Esophagus squamous epithelium (tissue), 5 donors: ENCODE measurements at regions not wholly inside any gene's neighbourhood (a gene's known extent, or its start where the extent isn't known, plus 50 kb on each side); places are given as distances from the start of the nearest gene placed in this dataset.

Experiments
- DNase-seq: peaks from one replicate; lab custom pipeline; 2025; lab: John Stamatoyannopoulos, UW
- H3K27ac ChIP-seq, 4 donors: fragments of 200-600 bp; sonication (generic); one replicate each; pipeline ENCODE4 v1.5.1; 2016 to 2019; ENCODE audit warnings: mild to moderate bottlenecking in 1 of 4
- H3K27me3 ChIP-seq, 4 donors: fragments of 200-600 bp; sonication (generic); 1 replicate in 3 of 4; 2 replicates in 1 of 4; pipeline versions ENCODE4 v1.5.1 to v1.6.0; 2017 to 2021; ENCODE audit warnings: antibody characterized with exemption in 1 of 4
- H3K36me3 ChIP-seq, 3 donors: fragments of 200-600 bp; sonication (generic); one replicate each; pipeline ENCODE4 v1.5.1; 2016 to 2019
- H3K4me1 ChIP-seq, 3 donors: fragments of 200-600 bp; sonication (generic); one replicate each; pipeline ENCODE4 v1.5.1; 2017 to 2019
- H3K4me3 ChIP-seq, 4 donors: fragments of 200-600 bp; sonication (generic); 1 replicate in 3 of 4; 2 replicates in 1 of 4; pipeline ENCODE4 v1.5.1; 2016 to 2019; ENCODE audit warnings: mild to moderate bottlenecking in 2 of 4, moderate library complexity in 1 of 4
- H3K9me3 ChIP-seq, 3 donors: fragments of 200-600 bp; sonication (generic); one replicate each; pipeline ENCODE4 v1.5.1; 2016 to 2019
- POLR2A ChIP-seq, 4 donors: fragments of 450-650 bp; IDR thresholded peaks; one replicate each; pipeline ENCODE4 v1.6.1; 2017; ENCODE audit warnings: antibody characterized with exemption in 4 of 4, mild to moderate bottlenecking in 4 of 4, moderate library complexity in 3 of 4
- WGBS, 2 donors: methylation state at CpG; one replicate each; pipeline ENCODE4 v1.1.5; 2018; 5-methylcytosine and 5-hydroxymethylcytosine counted together
- intact Hi-C: fragments of 100-400 bp; cut with DNase I; formaldehyde crosslinking; loops from one replicate; pipeline ENCODE4 v1.15.0; 2022
- TF ChIP-seq, protein P1 (sequence below), 6 experiments: fragments of 450-650 bp in 4 of 6; fragments of 200-600 bp in 2 of 6; sonication (generic) in 2 of 6; IDR thresholded peaks; one replicate each; pipeline ENCODE4 v1.5.1; 2016 to 2019; ENCODE audit warnings: antibody characterized with exemption in 6 of 6, mild to moderate bottlenecking in 4 of 6, moderate library complexity in 4 of 6
- donor health status: DM: yes; HTN: yes; CAD: no.

DNA sequence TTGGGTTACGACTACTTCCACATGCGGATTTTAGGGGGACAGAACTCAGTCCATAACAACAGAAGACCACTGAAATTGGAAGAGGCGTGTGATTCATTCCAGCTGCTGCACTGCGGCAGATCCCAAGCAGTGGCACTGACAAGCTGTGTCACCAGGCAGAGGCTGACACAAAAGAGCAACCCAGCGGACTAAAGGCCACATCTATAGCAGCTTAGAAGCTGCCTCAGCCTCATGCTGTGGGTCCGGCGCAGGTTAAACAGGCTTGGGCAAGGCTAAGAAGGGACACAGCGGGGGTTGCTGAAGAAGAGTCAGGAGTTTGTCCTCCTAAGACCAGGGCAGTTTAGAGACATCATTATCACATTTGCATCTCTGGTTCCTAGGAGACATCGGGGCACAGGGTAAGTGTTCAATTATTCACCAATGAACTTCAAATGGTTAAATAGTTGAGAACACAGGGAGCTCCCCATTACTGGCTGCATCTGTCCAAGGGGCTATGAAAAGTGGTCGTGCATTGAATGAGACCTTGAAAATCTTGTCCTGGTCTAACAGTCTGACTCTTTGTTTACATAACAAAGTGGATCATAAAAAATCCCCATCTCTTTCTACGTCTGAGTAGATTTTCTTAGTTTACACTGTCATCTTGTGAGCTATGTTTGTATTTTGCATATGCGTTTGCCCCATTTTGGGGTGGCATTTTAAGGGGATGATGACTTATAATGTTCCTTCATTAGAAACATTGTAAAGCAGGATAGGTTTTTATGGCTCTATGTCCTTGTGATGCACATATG lies 162.3 kb upstream of the TRIB2 start:
- H3K27ac ChIP-seq, result peak overlapping the region in 2 of 4 donors; percentile 27 to 49
- H3K36me3 ChIP-seq, result no peaks in the 10 kb centered on the region
- peaks cover 0 to 19% (median 15%) of the 10 kb centered on the region in 3 donors for H3K4me1 ChIP-seq
- no peak for DNase-seq
- H3K9me3 ChIP-seq, result no peaks in the 10 kb centered on the region
- no peak overlapping the region for H3K4me3 ChIP-seq
- WGBS, 2 donors, result 79 to 80% methylated on average over 10 to 12 of the region's 12 CpGs
- intact Hi-C loops, result no loop called here
- TF ChIP-seq POLR2A (IDR thresholded peaks at IDR 0.05), result no peak
- TF ChIP-seq, protein P1, sequence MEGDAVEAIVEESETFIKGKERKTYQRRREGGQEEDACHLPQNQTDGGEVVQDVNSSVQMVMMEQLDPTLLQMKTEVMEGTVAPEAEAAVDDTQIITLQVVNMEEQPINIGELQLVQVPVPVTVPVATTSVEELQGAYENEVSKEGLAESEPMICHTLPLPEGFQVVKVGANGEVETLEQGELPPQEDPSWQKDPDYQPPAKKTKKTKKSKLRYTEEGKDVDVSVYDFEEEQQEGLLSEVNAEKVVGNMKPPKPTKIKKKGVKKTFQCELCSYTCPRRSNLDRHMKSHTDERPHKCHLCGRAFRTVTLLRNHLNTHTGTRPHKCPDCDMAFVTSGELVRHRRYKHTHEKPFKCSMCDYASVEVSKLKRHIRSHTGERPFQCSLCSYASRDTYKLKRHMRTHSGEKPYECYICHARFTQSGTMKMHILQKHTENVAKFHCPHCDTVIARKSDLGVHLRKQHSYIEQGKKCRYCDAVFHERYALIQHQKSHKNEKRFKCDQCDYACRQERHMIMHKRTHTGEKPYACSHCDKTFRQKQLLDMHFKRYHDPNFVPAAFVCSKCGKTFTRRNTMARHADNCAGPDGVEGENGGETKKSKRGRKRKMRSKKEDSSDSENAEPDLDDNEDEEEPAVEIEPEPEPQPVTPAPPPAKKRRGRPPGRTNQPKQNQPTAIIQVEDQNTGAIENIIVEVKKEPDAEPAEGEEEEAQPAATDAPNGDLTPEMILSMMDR (IDR thresholded peaks at IDR 0.05), result no peak
- no peaks in the 10 kb centered on the region for H3K27me3 ChIP-seq

DNA sequence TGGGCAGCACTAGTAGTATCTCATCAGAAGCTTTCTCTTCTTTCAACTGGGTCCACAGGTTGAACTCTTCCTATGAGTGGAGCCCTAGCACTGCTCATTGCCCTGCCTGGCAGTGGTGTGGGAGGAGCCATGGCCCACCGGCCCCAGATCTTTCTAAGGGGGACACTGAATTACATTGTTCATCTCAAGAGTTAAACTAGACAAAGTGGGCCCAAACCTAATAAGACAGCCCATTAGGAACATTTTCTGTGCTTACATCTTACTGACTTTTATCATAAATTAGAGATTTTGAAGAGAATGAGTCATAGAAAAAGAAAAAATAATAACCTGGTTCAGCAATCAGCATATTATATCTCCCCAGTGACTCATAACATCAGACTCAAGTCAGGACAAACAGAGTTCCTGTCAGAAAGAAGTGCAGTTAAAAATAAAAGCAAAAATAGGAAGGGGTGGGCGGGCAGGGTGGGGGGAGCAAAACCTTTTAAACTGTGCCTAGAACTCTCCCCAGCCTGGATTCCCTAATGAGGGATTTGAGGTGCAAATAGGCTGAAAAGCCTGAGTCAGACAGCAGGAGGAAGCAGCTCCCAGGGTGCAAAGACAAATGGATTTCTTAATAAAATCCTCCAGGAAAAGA lies 161.6 kb upstream of the TRIB2 start:
- TF ChIP-seq, protein P1 (IDR thresholded peaks at IDR 0.05), result peak in 1 of 6 experiments; percentile 6
- no peak for TF ChIP-seq POLR2A (IDR thresholded peaks at IDR 0.05)
- DNase-seq, result no peak
- 3 to 11% methylated on average over 2 of the region's 2 CpGs for WGBS, 2 donors
- intact Hi-C loops, result no loop called here
- H3K27ac ChIP-seq, result peak overlapping the region in 2 of 4 donors; percentile 27 to 49
- no peaks in the 10 kb centered on the region for H3K36me3 ChIP-seq
- no peaks in the 10 kb centered on the region for H3K27me3 ChIP-seq
- H3K4me3 ChIP-seq, result no peak overlapping the region
- peaks cover 0 to 19% (median 12%) of the 10 kb centered on the region in 3 donors for H3K4me1 ChIP-seq
- no peaks in the 10 kb centered on the region for H3K9me3 ChIP-seq

DNA sequence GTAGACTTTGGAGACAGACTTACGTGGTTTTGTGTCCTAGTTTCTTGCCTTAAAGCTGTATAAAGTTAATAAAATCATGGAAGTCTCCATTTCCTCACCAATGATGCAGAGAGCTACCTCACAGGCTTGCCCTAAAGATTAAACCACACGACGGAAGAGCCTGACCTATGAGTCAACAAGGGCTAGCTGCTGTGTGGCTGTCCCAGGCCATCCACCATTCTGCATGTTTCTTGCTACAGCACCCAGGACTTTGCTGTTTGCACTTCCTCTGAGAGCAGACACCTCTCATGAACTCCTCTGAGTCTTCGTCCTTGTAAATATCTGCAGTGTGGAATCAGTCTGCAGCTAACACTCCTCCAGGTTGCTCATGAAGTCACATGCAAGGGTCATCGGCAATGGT lies 160.0 kb upstream of the TRIB2 start:
- H3K9me3 ChIP-seq, result no peaks in the 10 kb centered on the region
- WGBS, 2 donors, result 76% methylated on average over 4 to 5 of the region's 5 CpGs
- no peaks in the 10 kb centered on the region for H3K27me3 ChIP-seq
- H3K4me1 ChIP-seq, result peaks cover 0 to 19% (median 12%) of the 10 kb centered on the region in 3 donors
- no peak for DNase-seq
- H3K36me3 ChIP-seq, result no peaks in the 10 kb centered on the region
- no peak overlapping the region for H3K4me3 ChIP-seq
- no peak for TF ChIP-seq POLR2A (IDR thresholded peaks at IDR 0.05)
- TF ChIP-seq, protein P1 (IDR thresholded peaks at IDR 0.05), result no peak
- intact Hi-C loops, result no loop called here
- no peak overlapping the region for H3K27ac ChIP-seq

DNA sequence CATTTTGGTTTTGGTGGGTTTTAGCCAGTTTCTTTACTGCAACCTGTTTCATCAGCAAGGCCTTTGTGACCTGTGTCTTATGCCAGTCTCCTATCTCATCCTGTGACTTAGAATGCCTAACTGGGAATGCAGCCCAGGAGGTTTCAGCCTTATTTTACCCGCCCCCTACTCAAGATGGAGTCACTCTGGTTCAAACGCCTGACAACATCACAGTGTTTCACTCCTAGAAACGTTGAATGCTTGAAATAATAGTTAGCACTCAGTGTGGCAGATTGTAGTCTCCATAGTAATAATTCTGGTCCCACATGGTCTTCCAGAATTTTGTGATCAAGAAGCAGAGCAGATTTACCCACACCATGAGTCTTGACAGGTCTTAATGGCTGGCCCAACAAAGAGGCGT lies 159.0 kb upstream of the TRIB2 start:
- Histone ChIP-seq H3K9me3 (no peaks in the 10 kb centered on the region), H3K27ac (no peak overlapping the region), H3K27me3 (peaks cover 0 to 4% (median 0%) of the 10 kb centered on the region in 4 donors), H3K36me3 (no peaks in the 10 kb centered on the region), H3K4me3 (no peak overlapping the region), H3K4me1 (peaks cover 0 to 19% (median 12%) of the 10 kb centered on the region in 3 donors)
- TF ChIP-seq, protein P1 (IDR thresholded peaks at IDR 0.05), result no peak
- no peak for TF ChIP-seq POLR2A (IDR thresholded peaks at IDR 0.05)
- no peak for DNase-seq
- intact Hi-C loops, result no loop called here
- 88 to 91% methylated on average over 4 of the region's 4 CpGs for WGBS, 2 donors

DNA sequence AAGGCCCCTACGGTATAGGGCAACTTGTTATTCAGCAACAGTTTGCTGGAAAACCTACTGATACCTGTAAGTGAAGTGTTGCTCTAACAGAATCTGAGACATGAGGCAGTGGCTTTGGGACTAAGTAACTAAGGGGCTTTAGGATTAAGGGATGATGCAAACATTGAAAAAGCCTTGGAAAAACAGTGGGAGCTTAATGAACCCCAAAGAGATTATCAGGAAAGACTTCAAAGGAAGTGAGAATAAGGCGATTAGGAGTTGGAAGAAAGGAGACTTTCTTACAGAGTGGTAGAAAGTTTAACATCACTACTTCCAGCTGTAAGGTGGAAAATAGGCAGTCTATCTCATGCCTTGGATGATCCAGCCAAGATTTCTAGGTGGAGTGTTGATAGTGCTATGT lies 158.2 kb upstream of the TRIB2 start:
- 85% methylated on average over 2 of the region's 2 CpGs for WGBS, 2 donors
- Histone ChIP-seq H3K36me3 (no peaks in the 10 kb centered on the region), H3K4me3 (no peak overlapping the region), H3K9me3 (no peaks in the 10 kb centered on the region), H3K27ac (no peak overlapping the region), H3K27me3 (peaks cover 0 to 4% (median 0%) of the 10 kb centered on the region in 4 donors), H3K4me1 (peaks cover 0 to 19% (median 12%) of the 10 kb centered on the region in 3 donors)
- intact Hi-C loops, result no loop called here
- DNase-seq, result no peak
- TF ChIP-seq POLR2A (IDR thresholded peaks at IDR 0.05), result no peak
- TF ChIP-seq, protein P1 (IDR thresholded peaks at IDR 0.05), result no peak
